Natural killer cell (primary cell): ENCODE measurements at regions not wholly inside any gene's neighbourhood (a gene's known extent, or its start where the extent isn't known, plus 50 kb on each side); places are given as distances from the start of the nearest gene placed in this dataset.

Experiments
- ATAC-seq, 3 donors: fragments of 150-1000 bp in 2 of 3; fragments of 200-7000 bp in 1 of 3; cut with Tn5 transposase; 1 replicate in 1 of 3; 2 replicates in 2 of 3; pipeline ENCODE4 v1.10.0; 2021; ENCODE audit warnings: mild to moderate bottlenecking in 2 of 3, moderate library complexity in 2 of 3
- DNase-seq, 2 donors: peaks; one replicate each; pipeline versions ENCODE4 v3.0.0 to v3.0.0-alpha.2; 2013 to 2021; ENCODE audit warnings: mixed read lengths in 1 of 2
- H3K27ac ChIP-seq: one replicate; pipeline ENCODE4 v1.5.1; 2013; ENCODE audit warnings: mild to moderate bottlenecking, low read length
- H3K27me3 ChIP-seq: one replicate; pipeline ENCODE4 v1.6.1; 2013; ENCODE audit warnings: low read length; ENCODE audit not compliant: control insufficient read depth, insufficient read depth
- H3K36me3 ChIP-seq: one replicate; pipeline ENCODE4 v1.6.1; 2013; ENCODE audit warnings: low read length; ENCODE audit not compliant: control insufficient read depth, insufficient read depth
- H3K4me1 ChIP-seq: one replicate; pipeline ENCODE4 v1.6.1; 2013; ENCODE audit warnings: low read length; ENCODE audit not compliant: control insufficient read depth, insufficient read depth
- H3K4me3 ChIP-seq: one replicate; pipeline ENCODE4 v1.5.1; 2013; ENCODE audit warnings: low read length
- H3K9me3 ChIP-seq: one replicate; pipeline ENCODE4 v1.6.1; 2013; ENCODE audit warnings: low read length; ENCODE audit not compliant: control insufficient read depth, insufficient read depth
- H3K27ac Mint-ChIP-seq, 2 donors: one replicate each; pipeline ENCODE4 v1.8.0; 2022; ENCODE audit warnings: mild to moderate bottlenecking in 2 of 2, mixed read lengths in 2 of 2, moderate library complexity in 1 of 2
- H3K27me3 Mint-ChIP-seq, 2 donors: one replicate each; pipeline ENCODE4 v1.8.0; 2022; ENCODE audit warnings: low read depth in 2 of 2, mixed read lengths in 2 of 2
- H3K36me3 Mint-ChIP-seq: one replicate; pipeline ENCODE4 v1.8.0; 2022; ENCODE audit warnings: mixed read lengths
- H3K4me1 Mint-ChIP-seq, 2 donors: one replicate each; pipeline ENCODE4 v1.8.0; 2022; ENCODE audit warnings: mixed read lengths in 2 of 2
- H3K4me3 Mint-ChIP-seq: one replicate; pipeline ENCODE4 v1.8.0; 2022; ENCODE audit warnings: mild to moderate bottlenecking, moderate library complexity, mixed read lengths
- H3K9me3 Mint-ChIP-seq, 2 donors: one replicate each; pipeline ENCODE4 v1.8.0; 2022; ENCODE audit warnings: mixed read lengths in 2 of 2
- WGBS: methylation state at CpG from one replicate; pipeline ENCODE4 v1.1.7; 2013; ENCODE audit warnings: missing lambda C conversion rate; ENCODE audit not compliant: insufficient coverage; 5-methylcytosine and 5-hydroxymethylcytosine counted together
- intact Hi-C: fragments of 100-400 bp; cut with micrococcal nuclease; formaldehyde crosslinking; loops from one replicate; pipeline ENCODE4 v1.14.2; 2022
- TF ChIP-seq, protein P1 (sequence below): fragments of 200-600 bp; IDR thresholded peaks from one replicate; pipeline ENCODE4 v1.8.0; 2022; ENCODE audit warnings: antibody characterized with exemption

GRCh38 chr17:70464995-70465394 is 295.7 kb downstream of the KCNJ2 start:
- Mint-ChIP-seq H3K36me3 (no peaks in the 10 kb centered on the region), H3K4me1 (no peaks in the 10 kb centered on the region), H3K9me3 (no peaks in the 10 kb centered on the region), H3K4me3 (no peak overlapping the region), H3K27ac (no peak overlapping the region), H3K27me3 (no peaks in the 10 kb centered on the region)
- H3K4me1 ChIP-seq, result no peaks in the 10 kb centered on the region
- no peaks in the 10 kb centered on the region for H3K27me3 ChIP-seq
- ATAC-seq, result no peak
- H3K9me3 ChIP-seq, result no peaks in the 10 kb centered on the region
- H3K36me3 ChIP-seq, result no peaks in the 10 kb centered on the region
- no peak overlapping the region for H3K4me3 ChIP-seq
- TF ChIP-seq, protein P1, sequence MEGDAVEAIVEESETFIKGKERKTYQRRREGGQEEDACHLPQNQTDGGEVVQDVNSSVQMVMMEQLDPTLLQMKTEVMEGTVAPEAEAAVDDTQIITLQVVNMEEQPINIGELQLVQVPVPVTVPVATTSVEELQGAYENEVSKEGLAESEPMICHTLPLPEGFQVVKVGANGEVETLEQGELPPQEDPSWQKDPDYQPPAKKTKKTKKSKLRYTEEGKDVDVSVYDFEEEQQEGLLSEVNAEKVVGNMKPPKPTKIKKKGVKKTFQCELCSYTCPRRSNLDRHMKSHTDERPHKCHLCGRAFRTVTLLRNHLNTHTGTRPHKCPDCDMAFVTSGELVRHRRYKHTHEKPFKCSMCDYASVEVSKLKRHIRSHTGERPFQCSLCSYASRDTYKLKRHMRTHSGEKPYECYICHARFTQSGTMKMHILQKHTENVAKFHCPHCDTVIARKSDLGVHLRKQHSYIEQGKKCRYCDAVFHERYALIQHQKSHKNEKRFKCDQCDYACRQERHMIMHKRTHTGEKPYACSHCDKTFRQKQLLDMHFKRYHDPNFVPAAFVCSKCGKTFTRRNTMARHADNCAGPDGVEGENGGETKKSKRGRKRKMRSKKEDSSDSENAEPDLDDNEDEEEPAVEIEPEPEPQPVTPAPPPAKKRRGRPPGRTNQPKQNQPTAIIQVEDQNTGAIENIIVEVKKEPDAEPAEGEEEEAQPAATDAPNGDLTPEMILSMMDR, result no peak
- DNase-seq, result no peak
- intact Hi-C loops, result no loop called here
- 71% methylated on average over 1 of the region's 2 CpGs for WGBS
- no peak overlapping the region for H3K27ac ChIP-seq

GRCh38 chr17:70468661-70469060 is 299.3 kb downstream of the KCNJ2 start:
- no peak overlapping the region for H3K27ac ChIP-seq
- Mint-ChIP-seq H3K27ac (no peak overlapping the region), H3K27me3 (no peaks in the 10 kb centered on the region), H3K9me3 (no peaks in the 10 kb centered on the region), H3K36me3 (no peaks in the 10 kb centered on the region), H3K4me1 (no peaks in the 10 kb centered on the region), H3K4me3 (no peak overlapping the region)
- H3K4me1 ChIP-seq, result no peaks in the 10 kb centered on the region
- no peak for ATAC-seq
- no peak for DNase-seq
- no peaks in the 10 kb centered on the region for H3K27me3 ChIP-seq
- no peak overlapping the region for H3K4me3 ChIP-seq
- intact Hi-C loops, result no loop called here
- H3K36me3 ChIP-seq, result no peaks in the 10 kb centered on the region
- TF ChIP-seq, protein P1, result no peak
- H3K9me3 ChIP-seq, result peaks cover 8% of the 10 kb centered on the region
- 7% methylated on average over 2 of the region's 2 CpGs for WGBS

DNA sequence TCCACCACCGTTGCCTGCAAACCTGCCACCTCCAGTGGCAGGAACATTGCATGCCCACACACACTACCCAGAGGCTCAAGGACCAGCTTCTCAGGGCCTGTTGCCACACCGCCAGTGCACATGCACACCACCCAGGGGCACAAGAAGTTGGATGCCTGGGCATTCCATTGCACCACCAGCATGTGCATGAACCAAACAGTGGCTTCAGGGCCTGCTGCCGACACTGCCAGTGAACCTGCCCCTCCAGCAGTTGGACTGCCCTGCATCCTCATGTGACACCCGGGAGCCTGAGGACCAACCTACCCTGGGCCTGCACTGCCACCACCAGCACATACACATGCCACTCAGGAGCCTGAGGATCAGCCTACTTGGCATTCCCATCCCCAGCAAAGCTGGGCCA is 303.7 kb downstream of the KCNJ2 start:
- WGBS, result 91% methylated on average over 4 of the region's 4 CpGs
- intact Hi-C loops, result no loop called here

DNA sequence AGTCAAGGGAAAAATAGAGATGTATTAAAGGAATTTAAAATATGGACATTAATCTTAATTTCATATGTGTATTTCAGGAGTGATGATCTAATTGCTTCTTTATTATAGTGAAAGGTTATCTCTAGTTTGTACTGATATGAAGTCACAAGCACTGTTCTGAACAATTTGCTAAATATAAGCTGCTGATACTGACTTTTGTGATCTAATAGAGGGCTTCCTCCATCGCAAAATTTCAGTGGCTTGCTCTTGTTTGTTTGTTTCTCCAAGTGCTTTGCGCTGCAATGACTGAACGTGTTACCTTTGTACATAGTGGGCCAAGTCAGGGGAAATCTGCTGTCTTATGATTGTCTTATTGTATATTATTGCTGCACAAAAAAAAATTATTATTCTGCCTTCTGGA is 307.0 kb downstream of the KCNJ2 start:
- H3K27me3 ChIP-seq, result no peaks in the 10 kb centered on the region
- no peaks in the 10 kb centered on the region for H3K4me1 Mint-ChIP-seq
- no peaks in the 10 kb centered on the region for H3K27me3 Mint-ChIP-seq
- intact Hi-C loops, result no loop called here
- no peak overlapping the region for H3K27ac Mint-ChIP-seq
- 86% methylated on average over 3 of the region's 3 CpGs for WGBS
- H3K4me3 ChIP-seq, result no peak overlapping the region
- H3K4me3 Mint-ChIP-seq, result no peak overlapping the region
- no peaks in the 10 kb centered on the region for H3K36me3 Mint-ChIP-seq
- peaks cover 8% of the 10 kb centered on the region for H3K9me3 ChIP-seq
- no peak overlapping the region for H3K27ac ChIP-seq
- peaks cover 2 to 7% of the 10 kb centered on the region in 2 donors for H3K9me3 Mint-ChIP-seq
- no peaks in the 10 kb centered on the region for H3K4me1 ChIP-seq
- DNase-seq (no peak), ATAC-seq (no peak)
- TF ChIP-seq, protein P1, result no peak
- no peaks in the 10 kb centered on the region for H3K36me3 ChIP-seq

More for the DNA sequence above, 303.7 kb downstream of the KCNJ2 start:
- TF ChIP-seq, protein P1, result no peak
- no peaks in the 10 kb centered on the region for H3K4me1 ChIP-seq
- H3K36me3 ChIP-seq, result no peaks in the 10 kb centered on the region
- H3K9me3 Mint-ChIP-seq, result peaks cover 2% of the 10 kb centered on the region in 2 donors
- no peaks in the 10 kb centered on the region for H3K27me3 ChIP-seq
- H3K9me3 ChIP-seq, result peaks cover 8% of the 10 kb centered on the region
- H3K27me3 Mint-ChIP-seq, result no peaks in the 10 kb centered on the region
- no peaks in the 10 kb centered on the region for H3K4me1 Mint-ChIP-seq
- DNase-seq (no peak), ATAC-seq (no peak)
- no peak overlapping the region for H3K27ac ChIP-seq
- no peaks in the 10 kb centered on the region for H3K36me3 Mint-ChIP-seq
- H3K4me3 ChIP-seq, result no peak overlapping the region
- no peak overlapping the region for H3K4me3 Mint-ChIP-seq
- no peak overlapping the region for H3K27ac Mint-ChIP-seq
